ENCODE measurements at regions not wholly inside any gene's neighbourhood (a gene's known extent, or its start where the extent isn't known, plus 50 kb on each side); places are given as distances from the start of the nearest gene placed in this dataset.

DNA sequence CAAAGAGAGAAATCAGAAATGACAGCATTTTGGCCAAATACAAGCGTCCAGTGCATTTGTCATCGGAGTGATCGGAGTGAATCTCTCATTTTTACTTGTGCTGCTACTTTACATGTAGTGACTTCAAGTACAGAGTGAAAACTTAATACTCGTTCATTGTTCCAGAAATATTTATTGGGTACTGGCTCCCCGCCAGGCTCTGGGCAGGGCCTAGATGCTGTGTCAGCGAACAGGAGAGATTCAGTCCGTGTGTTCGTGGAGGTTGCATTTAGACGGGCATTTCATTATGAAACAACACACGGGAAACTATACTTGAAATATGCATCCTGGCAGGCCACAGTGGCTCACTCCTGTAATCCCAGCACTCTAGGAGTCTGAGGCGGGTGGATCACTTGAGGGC, 727.2 kb upstream of the RBFOX1 start:
- DNase-seq (ENCODE audit: low read depth): no peak

DNA sequence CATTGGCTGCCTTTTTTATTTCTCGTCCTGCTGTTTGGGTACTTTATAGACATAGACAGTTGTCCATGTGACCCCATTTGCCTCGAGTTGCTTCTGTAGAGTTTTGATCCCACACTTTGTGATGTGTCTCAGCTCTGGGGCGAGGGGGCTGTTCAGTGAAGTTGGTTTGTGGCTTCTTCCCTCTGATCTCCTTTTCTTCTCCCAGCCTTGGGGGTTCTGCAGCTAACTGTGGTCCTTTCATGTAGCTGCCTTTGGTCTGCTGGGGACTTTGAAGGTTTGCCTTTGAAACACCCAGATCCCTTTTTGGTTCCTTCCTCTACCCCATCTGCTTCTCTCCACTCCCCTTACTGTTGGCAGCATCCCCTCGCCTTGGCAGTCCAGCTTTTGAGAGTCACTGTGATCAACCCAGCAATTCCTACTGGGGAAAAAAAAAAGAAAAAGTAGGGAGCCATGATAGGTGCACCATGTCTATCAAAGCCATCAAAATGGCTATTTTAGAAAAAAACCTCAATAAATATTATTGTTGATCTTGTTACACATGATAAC, 728.8 kb upstream of the RBFOX1 start:
- DNase-seq (ENCODE audit: low read depth): no peak

DNA sequence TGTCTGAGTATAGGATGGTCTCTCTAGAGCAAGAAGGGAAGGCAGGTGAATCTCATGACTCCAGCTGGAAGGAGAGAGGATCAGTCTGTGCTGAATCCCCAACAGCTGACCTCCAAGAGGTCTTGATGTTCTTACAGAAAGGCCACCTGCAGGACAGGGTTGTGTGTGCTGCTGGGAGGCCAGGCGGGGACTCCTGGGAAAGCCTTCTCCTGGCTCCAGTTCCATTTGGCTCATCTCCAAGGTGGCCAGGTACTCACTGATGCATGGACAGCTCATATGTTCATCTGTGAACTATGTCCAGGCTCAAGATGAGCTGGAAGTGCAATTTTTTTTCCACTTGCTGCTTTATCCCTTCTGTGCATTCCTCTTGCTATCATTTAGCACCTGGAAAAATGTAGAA, 730.2 kb upstream of the RBFOX1 start:
- no peak for DNase-seq (ENCODE audit: low read depth)

DNA sequence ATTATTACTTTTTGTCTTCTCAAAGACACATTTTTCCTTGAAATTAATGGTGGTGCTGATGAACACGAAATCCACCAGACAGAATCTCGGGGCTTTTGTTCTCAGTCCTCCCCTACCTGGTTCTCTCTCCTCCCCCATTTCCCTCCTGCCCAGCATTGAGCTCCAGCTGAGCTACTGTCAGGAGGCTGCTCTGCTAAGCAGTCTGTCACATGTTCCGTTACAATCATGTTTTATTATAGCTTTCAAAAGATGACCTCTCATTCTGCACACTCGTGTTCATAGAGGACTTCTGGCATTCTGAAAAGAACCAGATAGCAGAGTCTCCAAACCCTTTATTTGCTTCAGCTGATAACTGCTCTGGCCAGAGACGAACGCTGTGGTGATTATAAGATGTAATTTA, 732.5 kb upstream of the RBFOX1 start:
- DNase-seq (ENCODE audit: low read depth): no peak

DNA sequence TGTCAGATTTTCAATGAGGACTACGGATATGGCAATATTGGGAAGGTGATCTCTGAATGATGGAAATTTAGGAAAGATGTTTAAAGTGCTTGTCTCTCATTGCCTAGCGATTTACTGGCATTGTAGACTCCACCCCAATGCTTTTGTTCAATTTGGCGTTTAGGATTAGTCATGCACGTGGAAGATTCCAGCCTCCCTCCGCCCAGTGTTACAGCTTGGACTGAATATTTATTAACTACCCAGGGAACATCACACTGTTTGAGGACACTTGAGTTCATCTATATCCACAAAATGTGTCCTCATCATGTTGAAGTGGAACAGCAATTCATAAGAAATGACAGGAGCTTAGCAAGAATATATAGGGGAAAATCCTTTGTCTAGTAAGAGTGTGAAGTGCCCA, 738.8 kb upstream of the RBFOX1 start:
- no peak for DNase-seq (ENCODE audit: low read depth)

DNA sequence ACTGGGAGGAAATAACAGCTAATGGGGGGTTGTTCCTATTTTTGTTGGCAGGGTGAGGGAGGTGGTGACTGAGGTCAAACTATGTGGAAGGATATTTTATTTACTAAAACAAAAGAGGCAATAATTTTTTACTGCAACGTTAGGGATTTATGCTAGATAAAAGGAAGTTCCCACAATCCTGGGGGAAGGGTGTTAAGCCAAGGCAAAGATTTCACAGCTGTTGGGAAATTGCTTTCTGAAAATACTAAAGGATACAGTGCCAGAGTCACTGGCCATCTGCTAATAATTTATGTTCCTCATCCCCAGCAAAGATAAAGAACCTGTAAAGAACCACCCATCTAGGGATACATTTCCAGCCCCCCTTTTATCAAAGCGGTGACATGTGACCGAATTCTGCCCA, 756.0 kb upstream of the RBFOX1 start:
- no peak for DNase-seq (ENCODE audit: low read depth)

DNA sequence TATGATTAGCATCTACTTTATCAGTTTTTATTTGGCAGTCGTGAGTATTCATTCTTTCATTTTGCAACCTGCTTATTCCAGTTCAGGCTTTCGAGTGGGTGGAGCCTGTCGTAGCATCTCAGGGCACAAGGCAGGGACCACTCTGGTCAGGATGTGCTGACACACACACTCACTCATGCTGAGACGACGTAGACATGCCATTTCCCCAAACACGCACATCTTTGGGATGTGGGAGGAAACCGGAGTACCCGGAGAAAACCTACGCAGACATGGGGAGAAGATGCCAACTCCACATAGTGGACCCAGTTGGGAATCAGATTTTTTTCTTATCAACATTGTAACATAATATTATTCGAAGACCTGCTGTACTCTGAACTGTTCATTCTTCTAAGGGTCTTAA, 756.5 kb upstream of the RBFOX1 start:
- no peak for DNase-seq (ENCODE audit: low read depth)

DNA sequence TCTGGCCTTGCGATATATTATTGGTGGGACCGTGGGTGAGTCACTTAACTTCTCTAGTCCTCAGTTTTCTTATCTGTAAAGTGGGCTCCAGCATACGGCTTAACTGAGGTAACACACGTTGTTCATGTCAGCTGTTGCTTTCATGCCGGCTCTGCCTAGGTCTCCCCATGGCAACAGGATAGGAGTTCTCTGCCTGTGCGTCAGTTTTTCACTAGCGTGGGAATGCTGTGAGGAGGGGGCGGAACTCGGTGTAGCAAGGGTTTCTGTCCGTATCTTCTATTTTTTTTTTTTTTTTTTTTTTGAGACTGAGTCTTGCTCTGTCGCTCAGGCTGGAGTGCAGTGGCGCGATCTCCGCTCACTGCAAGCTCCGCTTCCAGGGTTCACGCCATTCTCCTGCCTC, 758.5 kb upstream of the RBFOX1 start:
- no peak for DNase-seq (ENCODE audit: low read depth)

DNA sequence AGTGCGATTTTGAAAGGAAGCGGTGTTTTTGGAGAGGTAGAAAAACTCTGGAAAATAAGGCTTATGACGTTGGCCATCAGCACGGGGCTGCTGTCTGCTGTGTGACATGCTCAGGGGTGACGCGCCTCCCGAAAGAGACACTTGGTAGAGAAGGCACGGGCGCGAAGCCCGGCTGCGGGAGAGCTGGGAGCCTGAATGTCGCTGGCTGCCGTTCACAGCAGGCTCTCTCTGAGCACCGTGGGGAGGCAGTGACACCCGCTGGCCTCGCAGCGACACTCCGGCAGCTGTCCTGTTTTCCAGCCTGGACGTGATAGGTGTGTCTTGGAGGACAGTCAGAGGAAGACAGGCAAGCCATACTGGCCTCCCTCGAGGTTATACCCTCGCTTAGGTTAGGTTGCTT, 759.1 kb upstream of the RBFOX1 start:
- peak; percentile 1 for DNase-seq (ENCODE audit: low read depth)

DNA sequence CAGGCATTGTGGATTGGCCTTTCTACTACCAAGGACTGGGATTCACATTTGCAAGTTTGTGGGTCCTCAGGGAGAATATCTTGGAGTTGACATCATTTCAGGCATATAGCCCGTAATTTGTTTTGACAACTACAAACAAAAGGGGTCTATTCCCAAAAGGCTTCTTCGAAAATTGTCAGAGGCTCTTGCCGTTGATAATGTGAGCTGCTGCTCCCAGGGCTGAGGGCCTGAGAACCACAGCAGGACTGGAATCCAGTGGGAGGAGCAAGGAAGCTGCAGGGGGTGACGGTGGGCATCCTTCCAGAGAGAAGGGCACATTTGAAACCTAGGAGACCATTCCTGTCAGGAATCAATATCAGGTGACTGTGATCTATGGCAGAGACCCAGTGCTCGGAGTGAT, 761.6 kb upstream of the RBFOX1 start:
- DNase-seq (ENCODE audit: low read depth): no peak

DNA sequence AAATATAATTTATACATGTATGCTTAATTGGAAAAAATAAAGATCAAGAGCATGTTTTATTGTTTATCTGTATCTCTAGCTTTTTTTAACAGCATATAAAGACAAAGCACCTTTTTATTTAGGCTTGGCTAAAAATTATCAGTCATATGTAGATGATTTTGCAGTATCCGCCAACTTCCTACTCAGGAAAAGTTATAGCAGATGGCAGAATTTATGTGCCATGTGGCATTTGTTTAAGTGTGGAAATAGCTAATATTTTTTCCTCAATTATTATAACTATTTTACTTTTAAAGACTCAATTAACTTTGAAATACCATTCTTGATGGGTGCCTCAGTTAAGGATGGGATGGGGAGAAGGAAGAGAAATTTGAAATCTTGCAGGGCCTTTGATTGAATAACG, 762.1 kb upstream of the RBFOX1 start:
- DNase-seq (ENCODE audit: low read depth): no peak

DNA sequence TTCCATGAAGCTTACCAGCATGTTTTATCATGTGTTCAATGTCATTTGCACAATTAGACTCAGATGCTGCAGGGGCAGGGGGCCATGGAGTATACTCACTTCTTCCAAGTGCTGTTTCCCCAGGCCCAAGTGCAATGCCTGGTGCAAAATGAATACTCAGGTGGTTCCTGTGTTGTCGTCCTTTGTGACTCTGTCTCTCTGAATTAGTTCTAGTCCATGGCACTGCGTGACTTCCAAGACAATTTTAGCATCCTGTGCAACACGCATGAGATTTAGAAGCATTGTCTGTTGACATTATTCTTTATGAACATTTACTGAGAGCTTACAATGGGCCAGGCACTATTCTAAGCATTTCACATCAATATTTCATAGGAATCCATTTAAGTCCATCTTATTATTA, 769.7 kb upstream of the RBFOX1 start:
- DNase-seq (ENCODE audit: low read depth): no peak

DNA sequence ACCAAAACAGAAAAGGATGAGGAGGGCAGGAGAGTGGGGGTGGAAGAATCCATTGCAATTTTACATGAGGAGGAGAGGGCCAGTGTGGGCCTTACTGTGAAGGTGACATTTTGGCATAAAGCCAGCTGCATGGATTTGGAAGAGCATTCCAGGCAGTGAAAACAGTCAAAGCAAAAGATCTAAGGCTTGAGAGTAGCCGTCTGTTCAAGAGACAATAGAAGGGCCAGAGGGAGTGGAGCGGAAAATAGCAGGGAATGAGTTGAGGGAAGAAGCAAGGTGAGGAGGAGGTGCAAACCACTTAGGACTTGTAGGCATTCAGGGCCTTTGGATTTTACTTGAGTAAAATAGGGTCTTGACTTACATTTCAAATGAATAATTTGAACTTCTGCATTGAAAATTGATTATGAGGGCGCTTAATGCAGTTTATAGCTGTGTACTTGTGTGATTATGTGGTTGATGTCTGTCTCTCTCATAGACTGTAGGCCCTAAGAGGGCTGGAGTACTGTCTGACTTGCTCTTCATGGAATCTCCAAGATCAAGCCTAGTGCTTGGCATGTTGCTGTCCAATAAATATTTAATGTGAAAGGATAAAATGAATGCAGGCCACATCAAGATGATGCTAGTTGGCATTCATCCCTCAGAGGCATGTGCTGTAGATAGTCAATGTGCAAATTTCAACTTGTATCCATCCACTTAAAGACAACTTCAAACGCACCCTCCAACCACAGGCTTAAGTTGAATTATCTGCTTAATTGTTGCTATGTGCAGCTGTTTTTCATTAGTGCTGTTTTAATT, 772.1 kb upstream of the RBFOX1 start:
- no peak for DNase-seq (ENCODE audit: low read depth)

DNA sequence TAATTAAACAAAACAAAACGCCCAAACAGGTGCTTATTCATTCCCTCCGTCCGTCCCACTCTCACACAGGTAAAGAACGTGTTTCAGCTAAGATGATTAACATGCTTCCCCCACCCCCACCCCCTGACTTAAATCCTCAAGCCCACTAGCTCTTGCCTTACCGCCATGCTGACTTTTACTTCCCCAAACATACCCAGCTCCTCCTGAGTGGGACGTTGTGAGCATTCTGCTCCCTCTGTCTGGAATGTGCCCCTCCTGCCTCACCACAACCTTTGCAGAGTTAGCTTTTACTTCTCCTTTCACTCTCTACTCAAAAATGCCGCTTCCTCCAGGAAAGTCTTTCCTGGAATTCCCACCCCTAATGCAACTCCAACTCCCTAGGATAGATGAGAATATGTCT, 774.0 kb upstream of the RBFOX1 start:
- no peak for DNase-seq (ENCODE audit: low read depth)

DNA sequence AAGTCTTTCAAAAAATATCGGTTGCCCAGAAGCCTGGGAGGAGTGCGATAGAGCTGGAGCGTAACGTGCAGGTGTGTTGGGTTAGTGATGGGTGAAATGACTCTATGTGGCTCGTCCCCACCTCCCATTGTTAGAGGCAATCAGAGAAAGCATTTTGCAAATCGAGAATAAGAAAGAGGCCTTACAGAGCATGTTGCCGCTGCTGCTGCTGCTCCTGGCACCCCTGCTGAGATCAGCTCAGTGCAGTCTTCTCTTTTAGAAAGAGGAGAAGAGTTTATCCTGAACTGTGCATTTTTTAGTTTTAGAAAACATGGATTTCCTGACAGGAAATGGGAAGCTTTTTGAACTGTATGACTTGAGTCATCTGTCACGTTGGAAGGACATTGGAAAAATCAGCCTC, 774.5 kb upstream of the RBFOX1 start:
- DNase-seq (ENCODE audit: low read depth): no peak

DNA sequence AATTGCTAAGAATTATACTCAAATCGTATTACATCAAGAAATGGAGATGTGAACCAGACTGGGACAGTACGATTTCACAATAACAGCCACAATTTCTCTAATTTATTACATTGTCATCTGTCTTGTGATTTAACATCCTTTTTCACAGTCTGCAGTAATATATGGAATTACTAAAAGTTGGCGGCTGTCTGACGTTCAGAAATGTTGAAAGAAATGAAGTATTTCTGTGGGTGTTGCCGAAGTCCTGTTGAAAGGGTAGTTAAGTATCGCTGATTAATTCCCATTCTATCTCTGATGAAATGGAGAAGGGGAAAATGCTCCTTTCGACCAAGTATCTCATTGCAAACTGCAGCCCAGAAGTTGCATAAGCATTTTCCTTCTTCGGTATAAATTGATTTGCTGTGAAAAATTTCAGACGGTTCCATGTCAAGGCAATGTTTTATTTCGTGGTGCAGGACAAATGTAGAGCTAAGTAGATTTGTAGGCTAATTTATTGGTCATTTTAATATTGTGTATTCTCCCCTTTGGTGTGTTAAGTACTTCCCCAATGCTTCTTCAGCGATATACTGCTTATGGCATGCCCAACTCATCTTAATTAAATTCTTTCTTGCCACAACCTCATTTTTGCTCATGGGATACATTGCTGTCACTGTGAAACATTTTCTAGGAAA, 775.2 kb upstream of the RBFOX1 start:
- DNase-seq (ENCODE audit: low read depth): no peak

DNA sequence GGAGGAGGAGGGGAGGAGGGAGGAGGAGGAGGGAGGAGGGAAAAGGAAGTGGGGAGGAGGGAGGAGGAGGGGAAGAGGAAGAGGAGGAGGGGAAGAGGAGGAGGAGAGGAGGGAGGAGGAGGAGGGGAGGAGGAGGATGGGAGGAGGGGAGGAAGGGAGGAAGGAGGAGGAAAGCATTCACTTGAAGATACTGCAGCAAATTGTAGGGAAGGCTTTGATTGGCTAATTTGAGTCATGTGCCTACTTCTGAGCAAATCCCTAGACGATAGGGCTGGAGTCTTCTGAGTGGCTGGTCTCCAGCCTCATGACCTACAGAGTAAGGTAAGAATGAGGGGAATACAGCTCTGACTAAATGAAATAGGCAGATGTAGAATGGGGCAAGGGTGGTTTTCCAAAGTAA, 783.2 kb upstream of the RBFOX1 start:
- DNase-seq (ENCODE audit: low read depth): no peak

DNA sequence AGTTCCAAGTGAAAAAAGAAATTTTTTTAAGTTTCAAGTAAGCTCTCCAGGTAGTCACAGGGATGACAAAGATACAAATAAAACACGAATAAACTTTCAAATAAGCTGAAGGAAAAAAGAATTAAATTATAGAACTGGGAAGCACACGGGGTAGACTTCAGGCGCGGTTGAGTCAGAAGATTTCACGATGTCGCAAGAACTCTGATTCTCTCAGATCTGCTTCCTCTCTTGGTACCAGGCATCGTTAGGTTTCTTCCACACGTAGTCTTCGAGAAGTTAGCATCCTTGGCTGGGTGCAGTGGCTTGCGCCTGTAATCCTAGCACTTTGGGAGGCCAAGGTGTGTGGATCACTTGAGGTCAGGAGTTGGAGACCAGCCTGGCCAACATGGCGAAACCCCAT, 784.1 kb upstream of the RBFOX1 start:
- no peak for DNase-seq (ENCODE audit: low read depth)

DNA sequence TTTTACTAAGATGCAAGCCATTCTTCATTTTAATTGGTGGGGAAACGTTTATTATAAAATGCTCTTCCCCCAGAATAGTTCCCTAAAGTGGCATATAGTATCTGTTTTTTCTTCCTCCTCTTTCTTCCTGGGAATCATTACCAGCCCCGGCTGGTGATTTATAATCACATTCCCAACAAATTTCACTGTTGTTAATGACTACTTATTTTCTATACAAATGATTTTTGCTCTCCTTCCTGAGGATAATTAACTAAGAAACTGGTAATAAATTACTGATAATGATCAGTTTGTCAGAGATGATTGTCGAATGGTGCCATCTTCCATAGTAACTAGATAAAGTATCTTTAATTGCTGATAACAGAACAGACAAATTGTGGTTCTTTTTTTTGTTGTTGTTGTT, 785.5 kb upstream of the RBFOX1 start:
- no peak for DNase-seq (ENCODE audit: low read depth)

DNA sequence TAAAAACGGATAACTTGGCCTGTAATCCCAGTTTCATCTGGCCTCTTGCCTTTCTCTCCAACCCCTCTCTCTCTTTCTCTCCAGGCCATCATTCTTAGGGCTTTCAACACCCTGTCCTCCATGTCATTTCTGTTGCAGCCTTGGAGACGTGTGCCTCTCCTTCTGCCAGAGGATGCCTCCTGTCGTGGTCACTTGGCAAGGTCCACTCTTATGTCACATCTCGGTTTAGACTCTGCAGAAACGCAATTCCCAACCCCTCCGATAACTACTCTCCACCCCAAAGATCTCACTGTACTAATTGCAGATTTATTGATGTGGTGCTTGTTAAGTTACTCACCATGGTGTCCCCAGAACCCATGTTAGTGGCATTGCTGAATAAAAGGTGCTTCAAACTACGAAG, 787.3 kb upstream of the RBFOX1 start:
- DNase-seq (ENCODE audit: low read depth): no peak

DNA sequence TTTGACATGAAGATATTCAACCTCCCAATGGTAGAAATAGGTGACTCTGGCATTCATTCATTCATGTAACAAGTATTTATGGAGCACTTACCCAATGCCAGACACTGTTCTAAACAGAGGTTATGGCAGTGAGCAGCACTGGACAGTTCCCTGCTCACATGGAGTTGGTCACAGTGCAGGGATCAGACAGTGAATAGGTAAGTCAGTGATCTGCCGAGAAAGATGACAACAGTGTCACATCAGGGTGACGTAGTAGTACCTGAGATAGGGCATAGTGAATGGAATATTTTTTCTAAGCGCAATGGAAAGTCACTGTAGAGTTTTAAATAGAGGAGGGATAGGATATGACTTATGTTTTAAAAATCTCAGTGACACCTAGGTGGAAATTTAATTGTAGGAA, 791.4 kb upstream of the RBFOX1 start:
- no peak for DNase-seq (ENCODE audit: low read depth)

DNA sequence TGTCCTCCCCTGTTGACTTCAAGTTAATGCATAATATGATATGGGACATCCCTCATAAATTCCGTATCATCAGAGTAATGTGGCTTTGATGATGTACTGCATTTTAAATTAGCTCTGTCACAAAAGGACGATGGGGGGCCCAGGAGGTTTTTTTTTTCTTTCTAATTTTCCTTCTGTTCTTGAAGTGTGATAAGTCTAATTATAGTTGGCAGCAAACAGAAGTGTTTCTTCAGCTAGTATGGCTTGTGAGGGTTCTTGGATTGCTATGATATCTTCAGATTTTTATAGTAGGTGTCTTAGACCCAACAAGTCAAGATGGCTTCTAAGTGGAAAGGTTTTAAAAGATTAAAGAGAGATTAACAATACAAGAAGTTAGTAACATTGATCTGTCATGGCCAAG, 796.2 kb upstream of the RBFOX1 start:
- no peak for DNase-seq (ENCODE audit: low read depth)

DNA sequence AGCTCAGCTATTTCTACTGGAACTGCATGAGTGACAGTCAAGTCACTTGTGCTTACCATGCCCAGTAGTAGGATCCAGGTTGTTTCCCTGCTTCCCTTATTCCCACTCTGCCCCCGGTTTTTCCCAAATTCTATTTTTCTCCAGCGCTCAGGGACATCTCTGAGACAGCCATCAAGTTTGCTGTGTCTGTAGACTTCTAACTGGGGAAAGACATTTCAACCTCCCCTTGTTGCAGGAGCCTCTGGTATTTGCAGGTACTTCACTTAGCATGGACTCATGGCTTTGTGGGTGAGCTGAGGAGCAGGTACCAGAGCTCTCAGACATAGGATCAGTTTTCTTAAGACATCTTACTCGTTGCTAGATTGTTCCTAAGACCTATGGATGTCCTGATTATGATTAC, 801.6 kb upstream of the RBFOX1 start:
- DNase-seq (ENCODE audit: low read depth): no peak
